ENCODE measurements at regions not wholly inside any gene's neighbourhood (a gene's known extent, or its start where the extent isn't known, plus 50 kb on each side); places are given as distances from the start of the nearest gene placed in this dataset.

- no peaks in the 10 kb centered on the region for H3K4me1 ChIP-seq (ENCODE audit: insufficient read depth, low read length)
- intact Hi-C loops (cut with DNase I, micrococcal nuclease): no loop called here
- H3K9me3 Mint-ChIP-seq: no peaks in the 10 kb centered on the region
- no peaks in the 10 kb centered on the region for H3K36me3 ChIP-seq (ENCODE audit: insufficient read depth, low read length)
- H3K27ac ChIP-seq (ENCODE audit: low read depth in 1 of 2, low read length in 2 of 2): no peak overlapping the region
- ATAC-seq (ENCODE audit: poor library complexity): no peak
- no peak for DNase-seq
- H3K9me3 ChIP-seq (ENCODE audit: control insufficient read depth in 1 of 2, insufficient read depth in 1 of 2, low read length in 2 of 2): no peaks in the 10 kb centered on the region
- peaks cover 0 to 7% of the 10 kb centered on the region in 2 experiments for H3K27me3 ChIP-seq (ENCODE audit: control insufficient read depth in 1 of 2, insufficient read depth in 2 of 2, low read length in 2 of 2)
- ChIA-PET POLR2A (interaction anchor here (1.0 kb wide), 1 partner anchor 44 kb away, joined by 3 read pairs; no protein-coding TSS in a partner anchor), CTCF (no interaction called here)
- H3K27me3 Mint-ChIP-seq: peaks cover under 1% of the 10 kb centered on the region
- TF ChIP-seq, protein P1, sequence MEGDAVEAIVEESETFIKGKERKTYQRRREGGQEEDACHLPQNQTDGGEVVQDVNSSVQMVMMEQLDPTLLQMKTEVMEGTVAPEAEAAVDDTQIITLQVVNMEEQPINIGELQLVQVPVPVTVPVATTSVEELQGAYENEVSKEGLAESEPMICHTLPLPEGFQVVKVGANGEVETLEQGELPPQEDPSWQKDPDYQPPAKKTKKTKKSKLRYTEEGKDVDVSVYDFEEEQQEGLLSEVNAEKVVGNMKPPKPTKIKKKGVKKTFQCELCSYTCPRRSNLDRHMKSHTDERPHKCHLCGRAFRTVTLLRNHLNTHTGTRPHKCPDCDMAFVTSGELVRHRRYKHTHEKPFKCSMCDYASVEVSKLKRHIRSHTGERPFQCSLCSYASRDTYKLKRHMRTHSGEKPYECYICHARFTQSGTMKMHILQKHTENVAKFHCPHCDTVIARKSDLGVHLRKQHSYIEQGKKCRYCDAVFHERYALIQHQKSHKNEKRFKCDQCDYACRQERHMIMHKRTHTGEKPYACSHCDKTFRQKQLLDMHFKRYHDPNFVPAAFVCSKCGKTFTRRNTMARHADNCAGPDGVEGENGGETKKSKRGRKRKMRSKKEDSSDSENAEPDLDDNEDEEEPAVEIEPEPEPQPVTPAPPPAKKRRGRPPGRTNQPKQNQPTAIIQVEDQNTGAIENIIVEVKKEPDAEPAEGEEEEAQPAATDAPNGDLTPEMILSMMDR (IDR thresholded peaks at IDR 0.05): no peak
- no peaks in the 10 kb centered on the region for H3K4me1 Mint-ChIP-seq (ENCODE audit: low read depth)
- no peak overlapping the region for H3K4me3 Mint-ChIP-seq
- H3K36me3 Mint-ChIP-seq (ENCODE audit: low read depth): no peaks in the 10 kb centered on the region
- no peak overlapping the region for H3K27ac Mint-ChIP-seq
- H3K4me3 ChIP-seq (ENCODE audit: low read length): no peak overlapping the region
Measured at GRCh38 chr15:67953299-67953698, 100.8 kb upstream of the PIAS1 start.

DNA sequence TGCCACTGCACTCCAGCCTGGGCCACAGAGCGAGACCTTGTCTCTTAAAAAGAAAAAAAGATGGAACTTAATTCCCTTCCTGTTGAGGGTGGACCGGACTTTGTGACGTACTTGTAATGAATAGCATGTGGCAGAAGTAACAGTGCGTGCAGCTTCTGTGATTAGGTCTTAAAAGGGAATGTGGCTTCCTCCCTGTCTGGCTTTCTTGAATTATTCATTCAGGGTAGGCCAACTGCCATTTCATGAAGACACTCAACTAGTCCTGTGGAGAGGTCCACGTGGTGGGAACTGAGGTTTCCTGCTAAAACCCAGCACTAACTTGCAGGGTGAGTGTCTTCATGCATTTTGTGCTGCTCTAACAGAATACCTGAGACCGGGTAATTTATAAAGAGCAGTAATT is 98.9 kb upstream of the PIAS1 start:
- ChIA-PET POLR2A (no interaction called here), CTCF (no interaction called here)
- Histone ChIP-seq H3K36me3 (ENCODE audit: insufficient read depth, low read length) (no peaks in the 10 kb centered on the region), H3K4me3 (ENCODE audit: low read length) (no peak overlapping the region), H3K27me3 (ENCODE audit: control insufficient read depth in 1 of 2, insufficient read depth in 2 of 2, low read length in 2 of 2) (peaks cover 0 to 4% of the 10 kb centered on the region in 2 experiments), H3K9me3 (ENCODE audit: control insufficient read depth in 1 of 2, insufficient read depth in 1 of 2, low read length in 2 of 2) (no peaks in the 10 kb centered on the region), H3K4me1 (ENCODE audit: insufficient read depth, low read length) (no peaks in the 10 kb centered on the region), H3K27ac (ENCODE audit: low read depth in 1 of 2, low read length in 2 of 2) (no peak overlapping the region)
- peaks cover 12% of the 10 kb centered on the region for H3K27me3 Mint-ChIP-seq
- no peaks in the 10 kb centered on the region for H3K36me3 Mint-ChIP-seq (ENCODE audit: low read depth)
- H3K27ac Mint-ChIP-seq: no peak overlapping the region
- H3K4me3 Mint-ChIP-seq: no peak overlapping the region
- H3K9me3 Mint-ChIP-seq: no peaks in the 10 kb centered on the region
- intact Hi-C loops (cut with DNase I, micrococcal nuclease): no loop called here
- TF ChIP-seq, protein P1 (IDR thresholded peaks at IDR 0.05): no peak
- ATAC-seq (ENCODE audit: poor library complexity) (no peak), DNase-seq (no peak)
- no peaks in the 10 kb centered on the region for H3K4me1 Mint-ChIP-seq (ENCODE audit: low read depth)

DNA sequence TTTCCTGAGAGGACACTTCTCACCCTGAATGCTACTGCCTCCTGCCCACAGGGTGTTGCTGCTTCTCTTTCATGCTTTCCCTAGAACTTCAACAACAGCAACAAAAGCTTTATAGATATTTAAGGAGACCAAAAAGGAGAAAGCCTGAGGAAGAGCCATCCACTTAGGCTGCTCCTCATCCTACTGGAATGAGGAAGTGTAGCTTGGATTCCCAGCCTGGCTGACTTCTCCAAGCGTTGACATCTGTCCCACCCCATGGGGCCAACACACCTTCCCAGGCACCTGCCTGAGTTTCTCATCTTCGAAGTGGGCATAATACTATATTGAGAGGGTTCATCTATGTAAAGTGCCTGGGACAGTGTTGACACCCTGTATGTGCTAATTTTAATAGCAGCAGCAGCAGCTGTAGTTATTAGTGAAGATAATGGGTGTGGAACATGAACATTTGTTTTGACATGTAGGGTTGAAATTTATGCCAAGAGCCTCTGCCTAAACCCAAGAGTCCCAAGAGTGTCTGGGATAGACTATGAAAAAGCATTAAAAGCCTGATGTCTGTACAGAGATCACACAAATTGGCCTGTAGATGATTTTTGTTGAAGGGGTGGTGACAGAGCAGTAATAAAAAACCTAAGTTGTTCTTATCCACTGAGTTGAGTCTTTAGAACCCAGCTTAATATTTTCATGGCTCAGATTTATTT is 96.5 kb upstream of the PIAS1 start:
- no peaks in the 10 kb centered on the region for H3K36me3 ChIP-seq (ENCODE audit: insufficient read depth, low read length)
- H3K27ac Mint-ChIP-seq: no peak overlapping the region
- H3K27me3 ChIP-seq (ENCODE audit: control insufficient read depth in 1 of 2, insufficient read depth in 2 of 2, low read length in 2 of 2): no peaks in the 10 kb centered on the region
- H3K4me1 ChIP-seq (ENCODE audit: insufficient read depth, low read length): no peaks in the 10 kb centered on the region
- intact Hi-C loops (cut with DNase I, micrococcal nuclease): no loop called here
- ChIA-PET CTCF (no interaction called here), POLR2A (no interaction called here)
- H3K4me3 Mint-ChIP-seq: no peak overlapping the region
- ATAC-seq (ENCODE audit: poor library complexity): no peak
- peaks cover 12% of the 10 kb centered on the region for H3K27me3 Mint-ChIP-seq
- TF ChIP-seq, protein P1 (IDR thresholded peaks at IDR 0.05): no peak
- H3K27ac ChIP-seq (ENCODE audit: low read depth in 1 of 2, low read length in 2 of 2): no peak overlapping the region
- H3K4me3 ChIP-seq (ENCODE audit: low read length): no peak overlapping the region
- no peaks in the 10 kb centered on the region for H3K36me3 Mint-ChIP-seq (ENCODE audit: low read depth)
- H3K4me1 Mint-ChIP-seq (ENCODE audit: low read depth): no peaks in the 10 kb centered on the region
- no peak for DNase-seq
- H3K9me3 ChIP-seq (ENCODE audit: control insufficient read depth in 1 of 2, insufficient read depth in 1 of 2, low read length in 2 of 2): no peaks in the 10 kb centered on the region
- no peaks in the 10 kb centered on the region for H3K9me3 Mint-ChIP-seq
